ENCODE measurements at regions not wholly inside any gene's neighbourhood (a gene's known extent, or its start where the extent isn't known, plus 50 kb on each side); places are given as distances from the start of the nearest gene placed in this dataset.

DNA sequence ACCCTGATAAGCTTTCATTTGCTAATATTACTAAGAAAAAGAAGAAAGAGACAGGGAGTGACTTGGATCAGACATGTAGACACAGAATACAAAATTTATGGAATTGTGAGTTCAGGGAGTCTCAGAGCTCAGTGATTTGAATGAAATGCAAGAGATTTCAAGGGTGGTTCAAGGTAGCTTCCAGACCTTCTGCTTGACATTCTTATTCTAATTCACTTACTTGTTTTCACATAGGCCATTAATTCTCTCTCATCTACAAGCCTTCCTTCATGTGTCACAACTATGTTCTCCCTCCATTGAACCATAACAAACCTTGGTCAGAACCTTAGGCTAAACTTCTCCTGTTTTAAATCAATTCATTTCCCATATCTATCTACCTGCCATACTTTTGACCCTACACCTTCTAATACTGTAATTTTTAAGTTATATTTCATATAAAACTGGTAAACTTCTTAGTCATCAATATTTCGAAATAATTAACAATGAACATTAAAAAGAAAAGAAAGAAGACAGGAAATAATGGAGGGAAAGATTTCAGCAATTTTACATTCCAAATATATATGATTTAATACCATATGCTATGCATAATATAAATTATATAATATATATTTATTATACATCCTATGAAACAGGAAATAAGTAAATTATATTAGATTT, 139.2 kb upstream of the PDE1A start:
- Histone ChIP-seq H3K4me1 (ENCODE audit: control insufficient read depth in 2 of 2, insufficient read depth in 2 of 2, low read length in 2 of 2) (no peaks in the 10 kb centered on the region), H3K27me3 (ENCODE audit: control insufficient read depth in 2 of 2, insufficient read depth in 1 of 2, low read length in 1 of 2) (no peaks in the 10 kb centered on the region), H3K4me3 (ENCODE audit: low read length in 2 of 2) (no peak overlapping the region), H3K9me3 (ENCODE audit: control insufficient read depth in 2 of 2, insufficient read depth in 1 of 2, low read length in 1 of 2) (no peaks in the 10 kb centered on the region), H3K27ac (ENCODE audit: low read depth in 1 of 2, low read length in 1 of 2) (no peak overlapping the region), H3K36me3 (ENCODE audit: control insufficient read depth in 2 of 2, insufficient read depth in 2 of 2, low read length in 1 of 2) (no peaks in the 10 kb centered on the region)
- no peak for DNase-seq (ENCODE audit: low read depth in 6 of 9, low spot score in 9 of 9)
- WGBS = 89% methylated on average over 1 of the region's 1 CpG

DNA sequence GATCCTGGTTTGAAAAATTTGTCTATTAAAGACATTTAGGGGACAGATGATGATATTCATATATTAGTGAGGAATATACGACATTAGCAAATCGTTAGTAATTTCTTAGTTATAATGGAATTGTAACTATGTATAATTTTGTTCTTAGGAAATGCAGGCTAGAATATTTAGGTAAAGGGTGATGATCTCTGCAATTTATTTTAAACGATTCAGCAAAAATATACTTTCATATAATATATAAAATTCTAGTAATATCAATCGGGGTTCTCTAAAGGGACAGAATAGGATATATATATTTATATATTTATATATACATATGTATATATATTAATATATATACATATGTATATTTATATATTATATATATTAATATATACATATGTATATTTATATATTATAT, 142.5 kb upstream of the DNAJC10 start:
- Histone ChIP-seq H3K27ac (ENCODE audit: low read depth in 1 of 2, low read length in 1 of 2) (no peak overlapping the region), H3K4me3 (ENCODE audit: low read length in 2 of 2) (no peak overlapping the region), H3K9me3 (ENCODE audit: control insufficient read depth in 2 of 2, insufficient read depth in 1 of 2, low read length in 1 of 2) (no peaks in the 10 kb centered on the region), H3K27me3 (ENCODE audit: control insufficient read depth in 2 of 2, insufficient read depth in 1 of 2, low read length in 1 of 2) (no peaks in the 10 kb centered on the region), H3K36me3 (ENCODE audit: control insufficient read depth in 2 of 2, insufficient read depth in 2 of 2, low read length in 1 of 2) (no peaks in the 10 kb centered on the region), H3K4me1 (ENCODE audit: control insufficient read depth in 2 of 2, insufficient read depth in 2 of 2, low read length in 2 of 2) (no peaks in the 10 kb centered on the region)
- no peak for DNase-seq (ENCODE audit: low read depth in 6 of 9, low spot score in 9 of 9)
- 95% methylated on average over 4 of the region's 4 CpGs for WGBS

DNA sequence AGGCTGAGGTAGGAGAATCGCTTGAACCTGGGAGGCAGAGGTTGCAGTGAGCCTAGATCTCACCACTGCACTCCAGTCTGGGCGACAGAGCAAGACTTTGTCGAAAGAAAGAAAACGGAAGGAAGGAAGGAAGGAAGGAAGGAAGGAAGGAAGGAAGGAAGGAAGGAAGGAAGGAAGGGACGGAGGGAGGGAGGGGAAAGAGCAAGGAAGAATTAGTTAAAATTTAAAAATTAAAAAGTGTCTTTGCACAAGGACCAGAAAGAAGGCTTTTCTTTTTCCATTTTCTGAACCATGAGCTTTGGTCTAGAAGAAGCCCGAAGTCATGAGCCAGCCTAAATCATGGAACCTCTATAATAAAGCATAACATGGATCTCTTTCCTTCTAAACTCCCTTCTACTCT, 138.2 kb upstream of the DNAJC10 start:
- Histone ChIP-seq H3K36me3 (ENCODE audit: control insufficient read depth in 2 of 2, insufficient read depth in 2 of 2, low read length in 1 of 2) (no peaks in the 10 kb centered on the region), H3K27ac (ENCODE audit: low read depth in 1 of 2, low read length in 1 of 2) (no peak overlapping the region), H3K27me3 (ENCODE audit: control insufficient read depth in 2 of 2, insufficient read depth in 1 of 2, low read length in 1 of 2) (no peaks in the 10 kb centered on the region), H3K4me1 (ENCODE audit: control insufficient read depth in 2 of 2, insufficient read depth in 2 of 2, low read length in 2 of 2) (no peaks in the 10 kb centered on the region), H3K9me3 (ENCODE audit: control insufficient read depth in 2 of 2, insufficient read depth in 1 of 2, low read length in 1 of 2) (no peaks in the 10 kb centered on the region), H3K4me3 (ENCODE audit: low read length in 2 of 2) (no peak overlapping the region)
- 93% methylated on average over 6 of the region's 6 CpGs for WGBS
- no peak for DNase-seq (ENCODE audit: low read depth in 6 of 9, low spot score in 9 of 9)

DNA sequence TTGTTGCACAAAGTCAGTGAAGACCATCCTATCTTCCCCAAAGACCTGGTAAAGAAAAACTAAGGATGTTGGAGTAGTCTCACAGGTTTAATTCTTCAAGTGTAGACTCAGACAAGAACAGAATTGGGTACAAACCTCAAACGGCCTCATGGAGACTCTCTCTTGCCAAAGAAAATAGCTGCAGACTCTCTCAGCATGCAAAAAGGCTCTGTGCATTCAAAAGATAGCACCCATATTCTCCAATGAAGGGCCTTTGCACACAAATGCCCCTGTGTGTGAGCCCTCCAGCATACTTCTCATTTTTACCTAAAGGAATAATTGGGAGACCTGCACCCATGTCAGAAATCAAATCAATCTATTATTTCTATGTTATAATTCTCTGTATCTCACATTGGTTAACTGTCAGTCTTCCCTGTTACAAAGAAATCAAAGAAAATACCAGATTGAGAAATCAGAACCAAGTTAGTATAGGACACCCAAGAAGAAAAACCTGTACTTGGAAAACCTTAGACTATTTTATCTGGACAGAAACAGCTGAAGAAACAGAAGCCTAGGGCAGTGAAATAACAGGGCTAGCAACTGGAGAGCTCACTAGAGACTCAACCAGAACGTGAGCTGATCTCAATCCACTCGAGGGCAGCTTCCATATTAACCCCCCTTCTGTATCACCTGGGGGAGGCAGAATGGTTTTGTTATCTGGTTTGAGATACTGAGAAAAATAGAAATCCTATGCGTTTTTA, 134.7 kb upstream of the DNAJC10 start:
- no peaks in the 10 kb centered on the region for H3K36me3 ChIP-seq (ENCODE audit: control insufficient read depth in 2 of 2, insufficient read depth in 2 of 2, low read length in 1 of 2)
- WGBS = 88% methylated on average over 4 of the region's 4 CpGs

DNA sequence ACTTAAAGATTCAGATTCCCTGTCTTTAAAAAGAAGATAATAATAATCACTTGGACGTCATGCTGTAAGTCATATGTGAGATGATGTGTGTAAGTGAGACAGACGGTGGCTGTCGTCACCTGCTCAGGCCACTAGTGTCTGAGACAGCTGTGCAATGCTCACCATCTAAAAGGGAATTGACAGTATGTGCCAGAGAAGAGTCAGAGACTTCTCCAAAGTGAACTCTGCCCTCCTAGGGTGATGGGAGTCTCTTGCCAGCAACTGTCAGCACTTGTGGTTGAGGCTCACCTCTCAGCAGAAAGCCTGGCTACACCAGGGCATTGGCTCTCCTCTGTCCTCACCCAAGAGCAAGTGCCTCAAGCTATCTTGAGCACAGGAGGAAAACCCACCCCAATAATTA, 131.6 kb upstream of the DNAJC10 start:
- Histone ChIP-seq H3K4me1 (ENCODE audit: control insufficient read depth in 2 of 2, insufficient read depth in 2 of 2, low read length in 2 of 2) (no peaks in the 10 kb centered on the region), H3K4me3 (ENCODE audit: low read length in 2 of 2) (no peak overlapping the region), H3K9me3 (ENCODE audit: control insufficient read depth in 2 of 2, insufficient read depth in 1 of 2, low read length in 1 of 2) (no peaks in the 10 kb centered on the region), H3K36me3 (ENCODE audit: control insufficient read depth in 2 of 2, insufficient read depth in 2 of 2, low read length in 1 of 2) (no peaks in the 10 kb centered on the region), H3K27me3 (ENCODE audit: control insufficient read depth in 2 of 2, insufficient read depth in 1 of 2, low read length in 1 of 2) (no peaks in the 10 kb centered on the region), H3K27ac (ENCODE audit: low read depth in 1 of 2, low read length in 1 of 2) (no peak overlapping the region)
- no peak for DNase-seq (ENCODE audit: low read depth in 6 of 9, low spot score in 9 of 9)
- WGBS = 94% methylated on average over 3 of the region's 3 CpGs

More for the DNA sequence above, 134.7 kb upstream of the DNAJC10 start:
- H3K27ac ChIP-seq (ENCODE audit: low read depth in 1 of 2, low read length in 1 of 2) = no peak overlapping the region
- H3K27me3 ChIP-seq (ENCODE audit: control insufficient read depth in 2 of 2, insufficient read depth in 1 of 2, low read length in 1 of 2) = no peaks in the 10 kb centered on the region
- H3K9me3 ChIP-seq (ENCODE audit: control insufficient read depth in 2 of 2, insufficient read depth in 1 of 2, low read length in 1 of 2) = no peaks in the 10 kb centered on the region
- no peak for DNase-seq (ENCODE audit: low read depth in 6 of 9, low spot score in 9 of 9)
- no peak overlapping the region for H3K4me3 ChIP-seq (ENCODE audit: low read length in 2 of 2)
- no peaks in the 10 kb centered on the region for H3K4me1 ChIP-seq (ENCODE audit: control insufficient read depth in 2 of 2, insufficient read depth in 2 of 2, low read length in 2 of 2)

DNA sequence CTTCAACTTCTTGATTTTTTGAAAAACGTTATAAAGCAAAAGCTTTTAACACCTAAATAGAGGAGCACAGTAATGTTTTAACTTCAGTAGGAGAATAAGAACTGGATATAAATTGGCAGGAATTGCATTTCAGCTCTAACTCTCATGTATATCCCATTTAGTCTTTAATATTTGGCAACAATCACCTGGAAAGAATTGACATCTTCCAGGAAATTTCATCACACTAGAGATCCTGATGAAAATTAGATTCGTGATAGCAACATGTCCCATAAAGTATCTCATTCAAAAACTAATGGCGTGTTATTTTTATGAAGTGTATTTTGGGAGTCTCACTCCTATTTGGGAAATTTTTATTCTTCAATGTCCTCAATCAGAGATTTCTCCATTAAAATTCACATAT, 131.1 kb upstream of the DNAJC10 start:
- WGBS = 97% methylated on average over 3 of the region's 3 CpGs
- no peaks in the 10 kb centered on the region for H3K4me1 ChIP-seq (ENCODE audit: control insufficient read depth in 2 of 2, insufficient read depth in 2 of 2, low read length in 2 of 2)
- H3K27ac ChIP-seq (ENCODE audit: low read depth in 1 of 2, low read length in 1 of 2) = no peak overlapping the region
- no peaks in the 10 kb centered on the region for H3K27me3 ChIP-seq (ENCODE audit: control insufficient read depth in 2 of 2, insufficient read depth in 1 of 2, low read length in 1 of 2)
- no peak overlapping the region for H3K4me3 ChIP-seq (ENCODE audit: low read length in 2 of 2)
- no peaks in the 10 kb centered on the region for H3K9me3 ChIP-seq (ENCODE audit: control insufficient read depth in 2 of 2, insufficient read depth in 1 of 2, low read length in 1 of 2)
- no peak for DNase-seq (ENCODE audit: low read depth in 6 of 9, low spot score in 9 of 9)
- H3K36me3 ChIP-seq (ENCODE audit: control insufficient read depth in 2 of 2, insufficient read depth in 2 of 2, low read length in 1 of 2) = no peaks in the 10 kb centered on the region

DNA sequence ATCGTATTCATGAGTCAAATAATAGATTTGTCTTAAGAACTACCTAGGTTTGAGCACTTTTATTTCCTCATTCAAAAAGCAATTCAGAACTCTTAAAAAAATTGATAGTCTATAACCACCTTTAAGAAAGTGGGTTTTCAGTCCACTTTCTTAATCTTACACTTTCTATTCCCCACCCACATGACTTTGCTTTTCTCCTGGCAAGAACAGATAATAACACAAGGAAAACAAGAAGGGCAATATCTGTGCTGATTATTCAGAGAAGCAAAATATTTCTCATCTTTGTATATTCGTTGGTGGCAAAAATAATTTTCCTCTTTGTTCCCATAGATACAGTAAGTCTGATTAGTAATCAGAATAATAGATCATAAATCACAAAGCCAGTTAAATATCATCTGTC, 130.6 kb upstream of the DNAJC10 start:
- H3K4me1 ChIP-seq (ENCODE audit: control insufficient read depth in 2 of 2, insufficient read depth in 2 of 2, low read length in 2 of 2) = no peaks in the 10 kb centered on the region
- no peak overlapping the region for H3K4me3 ChIP-seq (ENCODE audit: low read length in 2 of 2)
- H3K27me3 ChIP-seq (ENCODE audit: control insufficient read depth in 2 of 2, insufficient read depth in 1 of 2, low read length in 1 of 2) = no peaks in the 10 kb centered on the region
- no peaks in the 10 kb centered on the region for H3K36me3 ChIP-seq (ENCODE audit: control insufficient read depth in 2 of 2, insufficient read depth in 2 of 2, low read length in 1 of 2)
- DNase-seq (ENCODE audit: low read depth in 6 of 9, low spot score in 9 of 9) = no peak
- H3K27ac ChIP-seq (ENCODE audit: low read depth in 1 of 2, low read length in 1 of 2) = no peak overlapping the region
- WGBS = 91% methylated on average over 2 of the region's 2 CpGs
- no peaks in the 10 kb centered on the region for H3K9me3 ChIP-seq (ENCODE audit: control insufficient read depth in 2 of 2, insufficient read depth in 1 of 2, low read length in 1 of 2)

DNA sequence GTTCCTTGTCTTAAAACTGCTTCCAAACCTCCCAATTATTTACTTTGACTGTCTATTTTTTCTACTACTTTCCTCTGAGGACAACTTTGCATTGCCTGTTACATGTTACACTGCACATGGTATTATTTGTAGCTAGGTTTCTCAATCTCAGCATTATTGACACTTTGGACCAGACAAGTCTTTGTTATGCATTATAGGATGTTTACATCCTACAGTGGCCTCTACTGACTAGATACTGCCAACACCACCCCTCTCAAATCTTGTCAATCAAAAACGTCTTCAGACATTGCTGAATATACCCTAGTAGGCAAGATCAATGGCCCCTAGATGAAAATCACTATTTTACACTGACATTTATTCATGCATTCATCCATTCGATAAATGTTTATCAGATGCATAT, 129.6 kb upstream of the DNAJC10 start:
- 87% methylated on average over 2 of the region's 2 CpGs for WGBS
- no peaks in the 10 kb centered on the region for H3K36me3 ChIP-seq (ENCODE audit: control insufficient read depth in 2 of 2, insufficient read depth in 2 of 2, low read length in 1 of 2)
- no peak overlapping the region for H3K27ac ChIP-seq (ENCODE audit: low read depth in 1 of 2, low read length in 1 of 2)
- H3K4me1 ChIP-seq (ENCODE audit: control insufficient read depth in 2 of 2, insufficient read depth in 2 of 2, low read length in 2 of 2) = no peaks in the 10 kb centered on the region
- H3K9me3 ChIP-seq (ENCODE audit: control insufficient read depth in 2 of 2, insufficient read depth in 1 of 2, low read length in 1 of 2) = no peaks in the 10 kb centered on the region
- no peak for DNase-seq (ENCODE audit: low read depth in 6 of 9, low spot score in 9 of 9)
- no peak overlapping the region for H3K4me3 ChIP-seq (ENCODE audit: low read length in 2 of 2)
- no peaks in the 10 kb centered on the region for H3K27me3 ChIP-seq (ENCODE audit: control insufficient read depth in 2 of 2, insufficient read depth in 1 of 2, low read length in 1 of 2)

DNA sequence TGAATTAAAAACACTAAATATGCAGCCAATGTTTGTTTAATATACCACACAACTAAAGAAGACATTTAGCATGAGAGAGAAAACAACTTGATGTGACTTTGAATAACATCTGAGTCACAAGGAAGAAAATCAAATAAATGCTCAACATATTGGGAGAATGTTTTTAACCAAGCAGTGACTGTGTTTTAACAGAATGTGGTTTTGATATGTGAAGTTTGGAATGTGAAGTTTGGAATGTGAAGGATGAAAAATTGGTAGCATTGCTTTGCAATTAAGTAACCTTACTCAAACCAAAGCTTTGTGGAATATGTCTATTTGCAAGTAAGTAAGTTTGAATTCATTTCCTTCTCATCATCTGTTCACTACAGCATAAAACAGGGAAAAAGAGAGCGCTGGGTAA, 128.2 kb upstream of the DNAJC10 start:
- no peaks in the 10 kb centered on the region for H3K27me3 ChIP-seq (ENCODE audit: control insufficient read depth in 2 of 2, insufficient read depth in 1 of 2, low read length in 1 of 2)

More for the DNA sequence above, 128.2 kb upstream of the DNAJC10 start:
- no peak for DNase-seq (ENCODE audit: low read depth in 6 of 9, low spot score in 9 of 9)
- no peak overlapping the region for H3K27ac ChIP-seq (ENCODE audit: low read depth in 1 of 2, low read length in 1 of 2)
- no peaks in the 10 kb centered on the region for H3K36me3 ChIP-seq (ENCODE audit: control insufficient read depth in 2 of 2, insufficient read depth in 2 of 2, low read length in 1 of 2)
- H3K4me3 ChIP-seq (ENCODE audit: low read length in 2 of 2) = no peak overlapping the region
- no peaks in the 10 kb centered on the region for H3K4me1 ChIP-seq (ENCODE audit: control insufficient read depth in 2 of 2, insufficient read depth in 2 of 2, low read length in 2 of 2)
- 100% methylated on average over 1 of the region's 1 CpG for WGBS
- H3K9me3 ChIP-seq (ENCODE audit: control insufficient read depth in 2 of 2, insufficient read depth in 1 of 2, low read length in 1 of 2) = no peaks in the 10 kb centered on the region
